OCI-LY3 (cell line): ENCODE measurements at regions not wholly inside any gene's neighbourhood (a gene's known extent, or its start where the extent isn't known, plus 50 kb on each side); places are given as distances from the start of the nearest gene placed in this dataset.

ENCODE experiments used
- H2AFZ ChIP-seq: fragments of 200-600, 300-600 bp; shearing (Covaris generic); 2 replicates; pipeline ENCODE4 v1.6.0; 2014; ENCODE audit warnings: antibody characterized with exemption, low read depth, low read length
- H3K27ac ChIP-seq: fragments of 200-600, 300-600 bp; sonication (generic); 2 replicates; pipeline ENCODE4 v1.5.1; 2014; ENCODE audit warnings: mild to moderate bottlenecking, low read length, moderate library complexity, mixed read lengths
- H3K27me3 ChIP-seq: fragments of 200-600, 300-600 bp; sonication (generic); 2 replicates; pipeline ENCODE4 v1.6.1; 2014; ENCODE audit warnings: low read depth, low read length, mixed read lengths
- H3K36me3 ChIP-seq: fragments of 200-600, 300-600 bp; sonication (generic); replicated peaks from 2 replicates; pipeline ENCODE3; 2014; ENCODE audit warnings: low read depth, low read length, mixed read lengths
- H3K4me1 ChIP-seq: fragments of 300-600, 200-600 bp; sonication (generic); 2 replicates; pipeline ENCODE4 v1.6.1; 2014; ENCODE audit warnings: low read length, mixed read lengths
- H3K4me2 ChIP-seq: fragments of 200-600, 300-600 bp; sonication (generic); 2 replicates; pipeline ENCODE4 v1.6.1; 2014; ENCODE audit warnings: low read length, mixed read lengths
- H3K4me3 ChIP-seq: fragments of 300-600, 200-600 bp; sonication (generic); 2 replicates; pipeline ENCODE4 v1.5.1; 2014; ENCODE audit warnings: antibody characterized with exemption, mild to moderate bottlenecking, low read length, moderate library complexity
- H3K79me2 ChIP-seq: fragments of 300-600, 200-600 bp; shearing (Covaris generic); 2 replicates; pipeline ENCODE4 v1.6.1; 2014; ENCODE audit warnings: mild to moderate bottlenecking, low read length, mixed read lengths
- H3K9ac ChIP-seq: fragments of 300-600, 200-600 bp; shearing (Covaris generic); 2 replicates; pipeline ENCODE4 v1.6.0; 2014; ENCODE audit warnings: mild to moderate bottlenecking, low read length, moderate library complexity
- H3K9me3 ChIP-seq: fragments of 200-600, 300-600 bp; shearing (Covaris generic); 2 replicates; pipeline ENCODE4 v1.6.1; 2014; ENCODE audit warnings: low read length, mixed read lengths; ENCODE audit not compliant: insufficient read depth
- H4K20me1 ChIP-seq: fragments of 200-600, 300-600 bp; sonication (generic); 2 replicates; pipeline ENCODE4 v1.6.1; 2016; ENCODE audit warnings: low read length, mixed read lengths; ENCODE audit not compliant: insufficient read depth
- EZH2phosphoT487 ChIP-seq: fragments of 200-600 bp; shearing (Covaris generic); IDR thresholded peaks from 2 replicates; pipeline ENCODE4 v1.6.1; 2018; ENCODE audit warnings: antibody characterized with exemption, mixed run types, low read depth
- TF ChIP-seq, protein P1 (sequence below): fragments of 200-600, 300-600 bp; sonication (generic); IDR thresholded peaks from 2 replicates; pipeline ENCODE4 v1.5.1; 2014; ENCODE audit warnings: antibody characterized with exemption, low read length, low read depth

- peak overlapping the region; percentile 85 for H3K4me2 ChIP-seq
- no peak overlapping the region for H3K27ac ChIP-seq
- 0 out of 2 replicates have a peak overlapping the region, but pooled peaks have one; percentile 55 for H3K9ac ChIP-seq
- no peaks in the 10 kb centered on the region for H3K9me3 ChIP-seq
- TF ChIP-seq EZH2phosphoT487: no peak
- TF ChIP-seq, protein P1, sequence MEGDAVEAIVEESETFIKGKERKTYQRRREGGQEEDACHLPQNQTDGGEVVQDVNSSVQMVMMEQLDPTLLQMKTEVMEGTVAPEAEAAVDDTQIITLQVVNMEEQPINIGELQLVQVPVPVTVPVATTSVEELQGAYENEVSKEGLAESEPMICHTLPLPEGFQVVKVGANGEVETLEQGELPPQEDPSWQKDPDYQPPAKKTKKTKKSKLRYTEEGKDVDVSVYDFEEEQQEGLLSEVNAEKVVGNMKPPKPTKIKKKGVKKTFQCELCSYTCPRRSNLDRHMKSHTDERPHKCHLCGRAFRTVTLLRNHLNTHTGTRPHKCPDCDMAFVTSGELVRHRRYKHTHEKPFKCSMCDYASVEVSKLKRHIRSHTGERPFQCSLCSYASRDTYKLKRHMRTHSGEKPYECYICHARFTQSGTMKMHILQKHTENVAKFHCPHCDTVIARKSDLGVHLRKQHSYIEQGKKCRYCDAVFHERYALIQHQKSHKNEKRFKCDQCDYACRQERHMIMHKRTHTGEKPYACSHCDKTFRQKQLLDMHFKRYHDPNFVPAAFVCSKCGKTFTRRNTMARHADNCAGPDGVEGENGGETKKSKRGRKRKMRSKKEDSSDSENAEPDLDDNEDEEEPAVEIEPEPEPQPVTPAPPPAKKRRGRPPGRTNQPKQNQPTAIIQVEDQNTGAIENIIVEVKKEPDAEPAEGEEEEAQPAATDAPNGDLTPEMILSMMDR: peak; percentile 82
- H2AFZ ChIP-seq: no peak overlapping the region
- H3K4me1 ChIP-seq: peaks cover 29% of the 10 kb centered on the region
- H3K36me3 ChIP-seq: no peaks in the 10 kb centered on the region
- no peaks in the 10 kb centered on the region for H4K20me1 ChIP-seq
- H3K4me3 ChIP-seq: no peak overlapping the region
- H3K27me3 ChIP-seq: no peaks in the 10 kb centered on the region
- H3K79me2 ChIP-seq: no peaks in the 10 kb centered on the region
These were observed 576.7 kb upstream of the ZNF462 start for GRCh38 chr9:106286249-106286648.

GRCh38 chr9:106287091-106287631, 575.8 kb upstream of the ZNF462 start:
- Histone ChIP-seq H3K27me3 (no peaks in the 10 kb centered on the region), H3K9ac (peak overlapping the region; percentile 55), H3K36me3 (no peaks in the 10 kb centered on the region), H3K79me2 (no peaks in the 10 kb centered on the region), H3K9me3 (no peaks in the 10 kb centered on the region), H2AFZ (peak overlapping the region; percentile 70; the same call in 1 of the 2 replicates), H3K27ac (no peak overlapping the region), H3K4me3 (peak overlapping the region; percentile 33), H3K4me1 (peaks cover 29% of the 10 kb centered on the region), H4K20me1 (no peaks in the 10 kb centered on the region), H3K4me2 (peak overlapping the region; percentile 85)
- no peak for TF ChIP-seq EZH2phosphoT487
- TF ChIP-seq, protein P1: no peak

GRCh38 chr9:106287731-106288130, 575.2 kb upstream of the ZNF462 start:
- H4K20me1 ChIP-seq: no peaks in the 10 kb centered on the region
- no peak overlapping the region for H3K4me3 ChIP-seq
- TF ChIP-seq, protein P1: no peak
- TF ChIP-seq EZH2phosphoT487: no peak
- H3K9ac ChIP-seq: no peak overlapping the region
- H3K27ac ChIP-seq: no peak overlapping the region
- H2AFZ ChIP-seq: no peak overlapping the region
- no peak overlapping the region for H3K4me2 ChIP-seq
- no peaks in the 10 kb centered on the region for H3K36me3 ChIP-seq
- H3K9me3 ChIP-seq: no peaks in the 10 kb centered on the region
- H3K4me1 ChIP-seq: peaks cover 29% of the 10 kb centered on the region
- no peaks in the 10 kb centered on the region for H3K27me3 ChIP-seq
- no peaks in the 10 kb centered on the region for H3K79me2 ChIP-seq

- no peak overlapping the region for H3K27ac ChIP-seq
- no peak overlapping the region for H2AFZ ChIP-seq
- H3K27me3 ChIP-seq: no peaks in the 10 kb centered on the region
- H3K9ac ChIP-seq: no peak overlapping the region
- no peaks in the 10 kb centered on the region for H4K20me1 ChIP-seq
- H3K79me2 ChIP-seq: no peaks in the 10 kb centered on the region
- H3K9me3 ChIP-seq: no peaks in the 10 kb centered on the region
- H3K36me3 ChIP-seq: no peaks in the 10 kb centered on the region
- no peak overlapping the region for H3K4me3 ChIP-seq
- H3K4me2 ChIP-seq: no peak overlapping the region
- H3K4me1 ChIP-seq: peaks cover 29% of the 10 kb centered on the region
- no peak for TF ChIP-seq EZH2phosphoT487
- TF ChIP-seq, protein P1: no peak
These were observed 574.3 kb upstream of the ZNF462 start for GRCh38 chr9:106288689-106289088.
